PC-9 (cell line): ENCODE measurements at regions not wholly inside any gene's neighbourhood (a gene's known extent, or its start where the extent isn't known, plus 50 kb on each side); places are given as distances from the start of the nearest gene placed in this dataset.

Experiments
- BruUV-seq: library from RNA; stranded (reverse); fragments of 400-500 nt; replicated peaks from 2 replicates; lab custom pipeline; 2021; lab: Mats Ljungman, UMichigan
- CTCF ChIA-PET: fragments of 300-600 bp; sonication (Branson Sonifier 250); formaldehyde crosslinking; loops from one replicate; lab custom pipeline; 2022; ENCODE audit warnings: antibody characterized with exemption; lab: Charles Lee
- POLR2A ChIA-PET: fragments of 300-600 bp; sonication (Branson Sonifier 250); formaldehyde crosslinking; loops from one replicate; lab custom pipeline; 2022; ENCODE audit warnings: antibody characterized with exemption; ENCODE audit not compliant: unreplicated experiment; lab: Charles Lee
- DNase-seq, 2 experiments: peaks; one replicate each; pipeline versions ENCODE4 v3.0.0 to v3.0.0-alpha.2; 2015 to 2022; ENCODE audit warnings: mixed read lengths in 1 of 2
- H2AFZ ChIP-seq: fragments of 200-600 bp; sonication (generic); 2 replicates; pipeline ENCODE4 v1.8.1; 2017; ENCODE audit warnings: antibody characterized with exemption
- H3F3A ChIP-seq: fragments of 200-600 bp; sonication (generic); 2 replicates; pipeline ENCODE4 v1.8.1; 2017; ENCODE audit warnings: antibody characterized with exemption, mild to moderate bottlenecking, low read depth; ENCODE audit not compliant: insufficient read depth
- H3K27ac ChIP-seq: fragments of 200-600 bp; sonication (generic); 2 replicates; pipeline ENCODE4 v1.6.1; 2016; ENCODE audit warnings: mixed run types
- H3K27me3 ChIP-seq: fragments of 200-600 bp; sonication (generic); 2 replicates; pipeline ENCODE4 v1.6.1; 2016; ENCODE audit warnings: low read depth, mixed run types; ENCODE audit not compliant: insufficient read depth
- H3K36me3 ChIP-seq: fragments of 200-600 bp; sonication (generic); 2 replicates; pipeline ENCODE4 v1.6.1; 2016; ENCODE audit warnings: low read depth, mixed run types
- H3K4me1 ChIP-seq: fragments of 200-600 bp; sonication (generic); replicated peaks from 2 replicates; pipeline ENCODE4 v1.6.1; 2016; ENCODE audit warnings: mixed run types; ENCODE audit not compliant: insufficient read depth
- H3K4me2 ChIP-seq: fragments of 200-600 bp; sonication (generic); 2 replicates; pipeline ENCODE4 v1.6.1; 2017; ENCODE audit warnings: mixed run types
- H3K4me3 ChIP-seq: fragments of 200-600 bp; sonication (generic); 2 replicates; pipeline ENCODE4 v1.6.1; 2016; ENCODE audit warnings: mixed run types
- H3K79me2 ChIP-seq: fragments of 200-600 bp; sonication (generic); 2 replicates; pipeline ENCODE4 v1.6.1; 2017; ENCODE audit warnings: low read depth, mixed run types
- H3K9me2 ChIP-seq: fragments of 200-600 bp; sonication (generic); 2 replicates; pipeline ENCODE4 v1.8.1; 2017; ENCODE audit warnings: mild to moderate bottlenecking; ENCODE audit not compliant: insufficient read depth
- H3K9me3 ChIP-seq: fragments of 200-600 bp; sonication (generic); 2 replicates; pipeline ENCODE4 v1.8.1; 2016; ENCODE audit warnings: low read depth; ENCODE audit not compliant: insufficient read depth
- H4K20me1 ChIP-seq: fragments of 200-600 bp; sonication (generic); 2 replicates; pipeline ENCODE4 v1.8.1; 2017; ENCODE audit not compliant: insufficient read depth
- CTCF ChIP-seq: fragments of 200-600 bp; sonication (generic); conservative IDR thresholded peaks from 2 replicates; pipeline ENCODE4 v1.6.1; 2017; ENCODE audit warnings: mixed run types, antibody characterized with exemption, mild to moderate bottlenecking, moderate library complexity
- EZH2 ChIP-seq: fragments of 200-600 bp; sonication (generic); IDR thresholded peaks from 2 replicates; pipeline ENCODE4 v1.8.0; 2017; ENCODE audit warnings: antibody characterized with exemption, low read depth
- intact Hi-C: fragments of 100-400 bp; cut with micrococcal nuclease; formaldehyde crosslinking; loops from one replicate; pipeline ENCODE4 v1.10.0; 2022; ENCODE audit not compliant: unreplicated experiment

- no peaks in the 10 kb centered on the region for H4K20me1 ChIP-seq
- no peaks in the 10 kb centered on the region for H3K79me2 ChIP-seq
- CTCF ChIA-PET, result no interaction called here
- intact Hi-C loops, result loop anchor here (1.0 to 5.0 kb wide), 2 partner anchors 176 to 513 kb away; no protein-coding TSS in a partner anchor
- peak; percentile 37 to 51 for DNase-seq
- no peaks in the 10 kb centered on the region for H3K9me3 ChIP-seq
- H3K4me2 ChIP-seq, result no peak overlapping the region
- BruUV-seq, result no TSS peak
- H2AFZ ChIP-seq, result no peak overlapping the region
- H3K4me3 ChIP-seq, result no peak overlapping the region
- no peaks in the 10 kb centered on the region for H3K9me2 ChIP-seq
- TF ChIP-seq EZH2 (no peak), CTCF (peak; percentile 90)
- no peaks in the 10 kb centered on the region for H3K36me3 ChIP-seq
- POLR2A ChIA-PET, result no interaction called here
- no peaks in the 10 kb centered on the region for H3F3A ChIP-seq
- no peaks in the 10 kb centered on the region for H3K4me1 ChIP-seq
- H3K27me3 ChIP-seq, result peaks cover 56% of the 10 kb centered on the region
- no peak overlapping the region for H3K27ac ChIP-seq
Measured at GRCh38 chr15:97909291-97909891, 51.1 kb upstream of the ARRDC4 start.
